SHP77 (cell line): ENCODE measurements at regions not wholly inside any gene's neighbourhood (a gene's known extent, or its start where the extent isn't known, plus 50 kb on each side); places are given as distances from the start of the nearest gene placed in this dataset.
A peak's percentile ranks its signal among the peaks of the same experiment; 100 is the strongest.
"Not testable (repeated sequence)": the region's sequence is repeated elsewhere in the genome, so short reads cannot be mapped to it uniquely, and the experiment has no call there.

Experiments used
- DNase-seq, 2 experiments: peaks; one replicate each; lab custom pipeline; 2025; lab: John Stamatoyannopoulos, UW

GRCh38 chr6:27136978-27137814, 110.3 kb upstream of the PRSS16 start:
- DNase-seq = no peak

GRCh38 chr6:27138406-27138805, 109.1 kb upstream of the PRSS16 start:
- DNase-seq = no peak

DNA sequence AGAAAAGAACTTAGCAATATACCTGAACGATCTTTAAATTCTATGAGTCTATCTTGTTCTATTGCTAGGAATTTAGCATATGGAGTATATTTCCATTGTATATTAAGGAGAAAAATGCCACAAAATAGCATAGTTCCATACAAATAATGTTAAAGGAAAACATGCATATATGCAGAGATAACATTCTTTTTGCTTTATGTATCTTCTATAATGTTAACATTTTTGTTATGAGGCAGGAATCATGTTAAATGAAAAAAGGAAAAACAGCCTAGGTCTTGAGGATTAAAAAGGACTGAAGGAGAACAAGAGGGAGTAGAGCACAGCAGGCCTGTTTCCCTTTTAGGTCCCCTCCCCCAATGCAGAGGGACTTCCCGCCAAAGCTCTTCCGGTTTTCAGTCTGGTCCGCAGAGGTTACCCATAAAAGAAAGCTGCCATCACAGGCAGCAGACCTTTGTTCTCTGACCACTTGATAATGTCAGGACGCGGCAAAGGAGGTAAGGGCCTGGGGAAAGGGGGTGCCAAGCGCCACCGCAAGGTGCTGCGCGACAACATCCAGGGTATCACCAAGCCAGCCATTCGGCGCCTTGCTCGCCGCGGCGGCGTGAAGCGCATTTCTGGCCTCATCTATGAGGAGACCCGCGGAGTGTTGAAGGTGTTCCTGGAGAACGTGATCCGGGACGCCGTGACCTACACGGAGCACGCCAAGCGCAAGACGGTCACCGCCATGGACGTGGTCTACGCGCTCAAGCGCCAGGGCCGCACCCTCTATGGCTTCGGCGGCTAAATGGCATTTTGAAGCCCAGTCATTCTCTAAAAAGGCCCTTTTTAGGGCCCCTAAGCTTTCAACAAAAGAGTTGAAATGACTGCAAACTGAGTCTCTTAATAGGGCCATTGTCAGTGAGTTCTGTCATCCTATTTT, 108.4 kb upstream of the PRSS16 start:
- DNase-seq = no peak

DNA sequence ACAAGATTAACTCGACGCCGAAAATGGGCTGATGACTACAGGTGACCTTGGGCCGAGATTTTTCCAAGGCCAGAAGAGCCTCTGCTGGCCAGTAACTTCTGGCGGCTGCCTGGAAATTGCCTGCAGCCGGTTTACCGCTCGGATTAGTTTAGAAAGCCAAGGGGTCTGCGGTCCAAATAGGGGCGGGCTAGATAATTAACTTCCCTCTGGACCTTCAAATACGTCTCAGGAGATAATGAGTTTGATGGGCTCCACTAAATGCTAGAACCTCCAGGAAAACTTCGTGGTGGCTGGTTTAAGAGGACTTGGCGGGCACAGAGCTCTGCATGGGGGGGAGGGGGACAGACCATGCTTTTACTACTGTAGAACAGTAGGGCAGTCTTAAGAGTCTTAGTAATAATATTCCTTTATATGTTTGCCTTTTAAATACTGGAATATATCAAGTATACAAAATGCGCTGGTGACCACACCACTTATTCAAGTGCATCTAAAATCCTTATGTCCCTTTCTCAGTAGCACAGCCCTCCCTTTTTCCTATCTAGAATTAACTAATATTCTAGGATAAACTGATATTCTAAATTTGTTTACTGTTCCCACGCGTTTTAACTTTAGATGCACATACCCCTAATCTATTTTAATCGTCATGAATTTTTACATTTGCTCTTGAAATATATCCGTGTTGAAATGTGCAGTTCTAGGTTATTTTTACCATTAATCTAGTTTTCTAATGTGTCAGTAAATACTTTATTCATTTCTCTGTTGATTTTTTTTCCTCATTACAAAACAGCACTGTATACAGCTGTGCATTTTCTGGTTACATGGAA, 107.5 kb upstream of the PRSS16 start:
- DNase-seq = no peak

GRCh38 chr6:27140999-27141528, 106.4 kb upstream of the PRSS16 start:
- no peak for DNase-seq

GRCh38 chr6:27141529-27142015, 105.9 kb upstream of the PRSS16 start:
- no peak for DNase-seq

DNA sequence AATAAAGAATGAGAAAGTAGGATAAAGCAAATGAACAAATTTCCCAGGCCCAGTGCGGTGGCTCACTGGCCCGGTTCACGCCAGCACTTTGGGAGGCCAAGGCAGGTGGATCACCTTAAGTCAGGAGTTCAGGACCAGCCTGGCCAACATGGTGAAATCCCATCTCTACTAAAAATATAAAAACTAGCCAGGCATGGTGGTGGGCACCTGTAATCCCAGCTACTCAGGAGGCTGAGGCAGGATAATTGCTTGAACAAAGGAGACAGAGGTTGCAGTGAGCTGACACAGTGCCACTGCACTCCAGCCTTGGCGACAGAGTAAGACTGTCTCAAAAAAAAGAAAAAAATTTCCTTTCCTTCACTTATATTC, 104.5 kb upstream of the PRSS16 start:
- not testable (repeated sequence) for DNase-seq

GRCh38 chr6:27143474-27144026, 104.0 kb upstream of the PRSS16 start:
- no peak for DNase-seq

DNA sequence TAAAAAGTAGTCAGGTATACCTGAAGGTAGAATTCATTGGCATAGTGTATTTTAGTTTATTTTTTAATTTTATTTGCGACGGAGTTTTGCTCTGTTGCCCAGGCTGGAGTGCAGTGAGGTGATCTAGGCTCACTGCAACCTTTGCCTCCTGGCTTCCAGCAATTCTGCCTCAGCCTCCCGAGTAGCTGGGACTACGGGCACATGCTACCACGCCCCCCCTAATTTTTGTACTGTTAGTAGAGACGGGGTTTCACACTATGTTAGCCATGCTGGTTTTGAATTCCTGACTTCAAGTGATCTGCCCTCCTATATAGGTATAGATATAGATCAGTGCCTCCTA, 102.8 kb upstream of the PRSS16 start:
- no peak for DNase-seq

DNA sequence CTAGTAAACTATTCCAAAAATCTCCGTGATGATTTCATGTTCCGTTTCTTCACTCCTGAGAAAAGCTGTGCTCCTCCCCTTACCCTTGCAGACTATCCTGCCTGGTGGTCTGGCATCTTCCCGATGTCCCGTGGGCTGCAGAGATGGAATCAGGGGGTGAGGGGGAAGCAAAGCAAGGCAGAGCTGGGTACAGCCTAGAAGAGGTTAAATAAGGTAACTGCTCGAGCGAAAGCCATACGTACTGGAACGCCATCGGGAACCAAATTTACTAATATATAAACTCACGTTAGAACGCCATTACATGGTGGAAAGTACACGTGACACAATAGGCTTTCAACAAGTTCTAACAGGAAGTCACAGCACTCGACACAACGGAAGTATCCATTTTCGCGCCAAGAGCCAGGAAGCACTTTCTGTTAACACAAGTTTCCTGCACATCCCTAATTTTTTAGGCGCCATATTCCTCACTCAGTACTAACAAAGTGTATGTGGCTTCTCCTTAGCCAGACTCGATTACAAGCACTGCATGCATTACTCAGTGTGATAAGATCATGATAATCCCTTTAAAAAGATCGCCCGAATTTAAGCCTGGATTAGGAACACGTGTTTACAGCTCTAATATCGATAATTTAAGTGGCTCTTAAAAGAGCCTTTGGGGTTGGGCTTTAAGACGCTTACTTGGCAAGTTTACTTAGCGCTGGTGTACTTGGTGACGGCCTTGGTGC, 101.6 kb upstream of the PRSS16 start:
- peak; percentile 75 to 91 for DNase-seq

DNA sequence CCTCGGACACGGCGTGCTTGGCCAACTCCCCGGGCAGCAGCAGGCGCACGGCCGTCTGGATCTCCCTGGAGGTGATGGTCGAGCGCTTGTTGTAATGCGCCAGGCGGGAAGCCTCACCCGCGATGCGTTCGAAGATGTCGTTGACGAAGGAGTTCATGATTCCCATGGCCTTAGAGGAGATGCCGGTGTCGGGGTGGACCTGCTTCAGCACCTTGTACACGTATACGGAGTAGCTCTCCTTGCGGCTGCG, 101.1 kb upstream of the PRSS16 start:
- not testable (repeated sequence) for DNase-seq

GRCh38 chr6:27146706-27147505, 100.6 kb upstream of the PRSS16 start:
- peak; percentile 95 to 98 for DNase-seq

DNA sequence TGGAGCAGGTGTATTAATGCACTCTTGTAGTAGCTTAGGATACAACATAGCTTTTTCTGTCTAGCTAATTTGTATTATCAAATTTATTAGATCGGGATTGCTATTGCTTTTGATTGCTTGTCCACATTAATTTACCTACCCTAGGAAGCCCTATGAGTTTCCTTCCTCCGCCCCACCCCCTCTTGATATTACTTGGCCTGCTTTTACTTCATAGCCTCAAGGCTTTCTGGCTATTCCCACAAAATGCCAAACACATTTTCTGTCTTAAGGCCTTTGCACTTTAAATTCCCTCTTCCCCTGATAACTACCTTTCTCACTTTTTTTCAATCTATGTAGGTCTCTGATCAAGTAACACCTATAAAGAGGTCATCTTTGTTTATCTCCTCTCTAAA, 99.1 kb upstream of the PRSS16 start:
- no peak for DNase-seq

DNA sequence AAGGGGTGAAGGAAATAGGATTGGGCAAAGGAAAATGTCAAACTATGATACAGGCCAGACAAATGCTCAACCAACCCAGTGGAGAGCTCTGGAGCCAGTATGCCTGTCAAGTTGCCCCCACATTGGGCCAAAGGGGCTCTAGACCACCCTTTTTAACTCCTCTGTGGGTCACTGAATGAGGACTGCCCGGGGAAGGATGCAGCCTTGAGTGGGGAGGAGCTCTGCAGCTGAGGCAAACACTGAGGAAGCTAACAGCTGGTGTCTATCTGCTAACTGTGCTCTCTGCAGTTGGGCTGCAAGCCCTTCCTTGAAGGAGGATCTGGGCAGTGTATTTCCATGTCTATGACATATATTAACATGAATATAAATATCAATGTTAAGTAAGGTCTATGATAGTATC, 98.4 kb upstream of the PRSS16 start:
- peak in 1 of 2 experiments; percentile 23 for DNase-seq

- DNase-seq = no peak
Observed at GRCh38 chr6:27154696-27155095, 92.8 kb upstream of the PRSS16 start.

DNA sequence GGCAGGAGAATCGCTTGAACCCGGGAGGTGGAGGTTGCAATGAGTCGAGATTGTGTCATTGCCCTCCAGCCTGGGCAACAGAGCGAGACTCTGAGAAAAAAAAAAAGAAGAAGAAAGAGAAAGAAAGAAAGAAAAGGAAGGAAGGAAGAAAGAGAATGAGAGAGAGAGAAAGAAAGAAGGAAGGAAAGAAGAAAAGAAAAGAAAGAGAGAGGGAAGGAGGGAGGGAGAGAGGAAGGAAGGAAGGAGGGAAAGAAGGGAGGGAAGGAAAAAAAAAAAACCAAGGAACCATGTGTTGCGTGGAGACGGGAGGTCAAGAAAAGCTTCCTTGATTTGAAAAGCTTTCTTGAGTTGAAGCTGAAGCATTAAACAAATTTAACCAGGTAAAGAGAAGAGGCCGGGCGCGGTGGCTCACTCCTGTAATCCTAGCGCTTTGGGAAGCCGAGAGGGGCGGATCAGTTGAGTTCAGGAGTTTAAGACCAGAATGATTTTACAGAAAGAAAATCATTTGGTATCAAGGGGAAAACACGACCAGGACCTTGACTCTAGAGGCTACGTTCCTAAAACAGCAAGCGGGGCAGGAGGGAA, 90.5 kb upstream of the PRSS16 start:
- DNase-seq = no peak

DNA sequence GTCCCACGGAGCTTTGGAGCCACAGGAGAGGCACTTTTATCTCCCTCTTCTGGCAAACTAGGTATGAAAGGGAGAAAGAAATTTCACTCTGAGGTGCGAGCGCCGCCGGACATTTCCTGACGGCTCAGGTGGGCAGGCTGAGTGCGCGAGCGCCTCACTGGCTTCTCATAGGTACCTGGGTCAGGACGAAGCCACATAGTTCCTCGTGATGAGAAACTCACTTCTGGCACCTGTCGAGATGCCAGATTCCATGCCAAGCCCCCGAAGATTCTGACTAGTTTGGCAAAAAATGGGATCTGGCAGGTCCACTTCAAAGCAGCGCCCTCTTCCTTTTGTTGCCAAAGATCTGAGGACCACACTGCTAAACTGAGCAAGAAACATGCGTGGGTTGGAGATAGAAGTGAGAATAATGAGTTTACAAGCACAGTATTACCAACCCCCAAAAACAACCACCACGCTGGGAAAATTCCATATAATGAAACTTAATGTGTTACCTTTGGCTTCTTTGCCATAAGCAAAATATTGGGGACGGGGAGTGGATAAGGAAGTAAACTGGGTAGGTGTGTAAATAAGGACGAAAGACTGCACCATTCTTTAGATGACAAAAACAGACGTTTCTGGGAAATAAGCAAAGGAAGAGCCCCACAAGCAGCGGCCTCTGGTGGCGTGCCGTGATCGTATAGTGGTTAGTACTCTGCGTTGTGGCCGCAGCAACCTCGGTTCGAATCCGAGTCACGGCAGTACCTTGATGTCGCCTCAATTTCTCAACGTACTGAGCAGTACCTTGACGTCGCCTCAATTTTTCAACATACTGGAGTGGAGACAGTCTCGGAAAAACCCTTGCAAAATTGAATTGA, 89.8 kb upstream of the PRSS16 start:
- DNase-seq = peak in 1 of 2 experiments; percentile 30

DNA sequence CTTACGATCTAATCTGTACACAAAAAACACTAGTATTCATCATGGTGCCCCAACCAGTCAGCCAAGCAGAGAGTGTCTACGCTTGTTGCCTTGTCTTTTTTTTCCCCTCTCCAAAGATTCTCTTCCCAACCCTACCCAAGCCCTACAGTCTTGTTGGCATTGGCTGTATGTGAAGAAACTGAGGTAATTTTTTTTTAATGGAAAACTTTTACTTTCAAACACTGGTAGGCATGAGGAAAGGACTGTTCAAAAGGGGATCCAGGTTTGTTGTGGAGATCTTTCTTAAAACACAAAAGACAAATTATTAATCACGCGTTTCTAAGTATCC, 89.2 kb upstream of the PRSS16 start:
- no peak for DNase-seq

GRCh38 chr6:27159725-27160124, 87.8 kb upstream of the PRSS16 start:
- DNase-seq = no peak
